Mesendoderm (in vitro differentiated cells): ENCODE measurements at regions not wholly inside any gene's neighbourhood (a gene's known extent, or its start where the extent isn't known, plus 50 kb on each side); places are given as distances from the start of the nearest gene placed in this dataset.

ENCODE experiments used
- DNase-seq: peaks from one replicate; pipeline ENCODE4 v3.0.0; 2013
- H2AK5ac ChIP-seq: 2 replicates; pipeline ENCODE4 v1.6.1; 2013; ENCODE audit warnings: low read length, inconsistent platforms
- H2BK120ac ChIP-seq: 2 replicates; pipeline ENCODE4 v1.6.1; 2013; ENCODE audit warnings: low read depth, mild to moderate bottlenecking, low read length, moderate library complexity, mixed read lengths
- H2BK15ac ChIP-seq: replicated peaks from 2 replicates; pipeline ENCODE4 v1.6.1; 2013; ENCODE audit warnings: low read depth, mild to moderate bottlenecking, moderate library complexity
- H2BK5ac ChIP-seq: 2 replicates; pipeline ENCODE4 v1.6.1; 2013; ENCODE audit warnings: low read length, inconsistent platforms
- H3K18ac ChIP-seq: 2 replicates; pipeline ENCODE4 v1.6.1; 2013; ENCODE audit warnings: mild to moderate bottlenecking, low read length, mixed read lengths
- H3K23ac ChIP-seq: one replicate; pipeline ENCODE4 v1.6.1; 2013; ENCODE audit warnings: low read length
- H3K27ac ChIP-seq: 2 replicates; pipeline ENCODE4 v1.5.1; 2013; ENCODE audit warnings: low read depth, mild to moderate bottlenecking, inconsistent platforms, low read length, moderate library complexity
- H3K27me3 ChIP-seq: 2 replicates; pipeline ENCODE4 v1.6.1; 2013; ENCODE audit warnings: low read length, control low read depth, mild to moderate bottlenecking, inconsistent platforms; ENCODE audit not compliant: insufficient read depth, poor library complexity
- H3K36me3 ChIP-seq: 2 replicates; pipeline ENCODE4 v1.6.1; 2013; ENCODE audit warnings: low read length, inconsistent platforms; ENCODE audit not compliant: control insufficient read depth, insufficient read depth
- H3K4ac ChIP-seq: one replicate; pipeline ENCODE4 v1.6.1; 2013; ENCODE audit warnings: low read depth, mild to moderate bottlenecking, low read length, moderate library complexity
- H3K4me1 ChIP-seq: 2 replicates; pipeline ENCODE4 v1.6.1; 2013; ENCODE audit warnings: low read depth, low read length, inconsistent platforms; ENCODE audit not compliant: control insufficient read depth
- H3K4me2 ChIP-seq: 2 replicates; pipeline ENCODE4 v1.6.1; 2013; ENCODE audit warnings: low read length
- H3K4me3 ChIP-seq: 2 replicates; pipeline ENCODE4 v1.5.1; 2013; ENCODE audit warnings: mild to moderate bottlenecking, low read length
- H3K56ac ChIP-seq: one replicate; pipeline ENCODE4 v1.6.1; 2013; ENCODE audit warnings: low read length
- H3K79me1 ChIP-seq: 2 replicates; pipeline ENCODE4 v1.6.1; 2013; ENCODE audit warnings: low read length, inconsistent platforms
- H3K79me2 ChIP-seq: 2 replicates; pipeline ENCODE4 v1.6.1; 2013; ENCODE audit warnings: mild to moderate bottlenecking, low read length; ENCODE audit not compliant: control insufficient read depth, insufficient read depth
- H3K9ac ChIP-seq: 2 replicates; pipeline ENCODE4 v1.6.1; 2013; ENCODE audit warnings: low read length, inconsistent platforms
- H4K5ac ChIP-seq: one replicate; pipeline ENCODE4 v1.6.1; 2013; ENCODE audit warnings: low read length
- H4K8ac ChIP-seq: one replicate; pipeline ENCODE4 v1.6.1; 2013; ENCODE audit warnings: low read depth, mild to moderate bottlenecking, control low read depth, low read length, moderate library complexity
- WGBS: extraction: QIAGEN DNeasy Blood & Tissue Kit; methylation state at CpG from one replicate; pipeline ENCODE4 v1.1.7; 2013; ENCODE audit warnings: low lambda C conversion rate, missing lambda C conversion rate; ENCODE audit not compliant: insufficient coverage; ENCODE audit errors: extremely low coverage; 5-methylcytosine and 5-hydroxymethylcytosine counted together

DNA sequence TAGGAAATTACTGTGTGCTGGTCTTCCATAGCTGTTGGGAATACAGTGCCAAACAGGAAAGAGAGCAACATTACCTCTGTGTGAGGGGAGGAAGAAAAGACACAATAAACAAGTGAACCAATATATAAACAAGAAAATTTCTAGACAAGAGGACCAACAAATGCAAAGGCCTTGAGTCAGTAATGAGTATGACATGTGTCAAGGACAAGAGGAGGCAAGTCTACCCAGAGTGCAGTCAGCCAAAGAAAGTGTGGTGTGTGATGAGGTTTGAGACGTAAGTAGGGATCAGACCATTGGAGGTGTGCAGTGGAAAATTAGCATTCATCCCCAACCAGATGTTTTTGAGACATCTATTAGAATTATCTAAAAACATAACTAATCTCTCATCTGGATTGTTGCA is 69.5 kb upstream of the CDH6 start:
- no peak overlapping the region for H2AK5ac ChIP-seq
- H3K36me3 ChIP-seq = no peaks in the 10 kb centered on the region
- no peak overlapping the region for H3K23ac ChIP-seq

GRCh38 chr5:31122998-31123951 is 70.2 kb upstream of the CDH6 start:
- no peak overlapping the region for H2BK120ac ChIP-seq
- no peak overlapping the region for H3K4me2 ChIP-seq
- no peaks in the 10 kb centered on the region for H3K79me2 ChIP-seq
- no peak for DNase-seq
- no peak overlapping the region for H3K4me3 ChIP-seq
- no peak overlapping the region for H3K18ac ChIP-seq
- WGBS = no CpG with 5 or more reads among the region's 4 CpGs
- H2BK15ac ChIP-seq = no peak overlapping the region
- H4K5ac ChIP-seq = no peak overlapping the region
- H2AK5ac ChIP-seq = no peak overlapping the region
- H3K9ac ChIP-seq = no peak overlapping the region
- H3K79me1 ChIP-seq = no peaks in the 10 kb centered on the region
- H3K56ac ChIP-seq = no peak overlapping the region
- H3K27ac ChIP-seq = no peak overlapping the region
- H3K23ac ChIP-seq = no peak overlapping the region
- H2BK5ac ChIP-seq = no peak overlapping the region
- no peak overlapping the region for H4K8ac ChIP-seq
- no peak overlapping the region for H3K4ac ChIP-seq
- no peaks in the 10 kb centered on the region for H3K4me1 ChIP-seq
- H3K27me3 ChIP-seq = no peaks in the 10 kb centered on the region
- no peaks in the 10 kb centered on the region for H3K36me3 ChIP-seq

More for the DNA sequence above, 69.5 kb upstream of the CDH6 start:
- DNase-seq = no peak
- H2BK120ac ChIP-seq = no peak overlapping the region
- H3K79me2 ChIP-seq = no peaks in the 10 kb centered on the region
- H2BK15ac ChIP-seq = no peak overlapping the region
- no peak overlapping the region for H3K4me3 ChIP-seq
- H3K4me1 ChIP-seq = no peaks in the 10 kb centered on the region
- no peak overlapping the region for H4K8ac ChIP-seq
- H2BK5ac ChIP-seq = no peak overlapping the region
- no peak overlapping the region for H3K4ac ChIP-seq
- H4K5ac ChIP-seq = no peak overlapping the region
- H3K27me3 ChIP-seq = no peaks in the 10 kb centered on the region
- H3K79me1 ChIP-seq = no peaks in the 10 kb centered on the region
- H3K56ac ChIP-seq = no peak overlapping the region
- H3K27ac ChIP-seq = no peak overlapping the region
- WGBS = no CpG with 5 or more reads among the region's 1 CpG
- H3K9ac ChIP-seq = no peak overlapping the region
- H3K4me2 ChIP-seq = no peak overlapping the region
- H3K18ac ChIP-seq = no peak overlapping the region

DNA sequence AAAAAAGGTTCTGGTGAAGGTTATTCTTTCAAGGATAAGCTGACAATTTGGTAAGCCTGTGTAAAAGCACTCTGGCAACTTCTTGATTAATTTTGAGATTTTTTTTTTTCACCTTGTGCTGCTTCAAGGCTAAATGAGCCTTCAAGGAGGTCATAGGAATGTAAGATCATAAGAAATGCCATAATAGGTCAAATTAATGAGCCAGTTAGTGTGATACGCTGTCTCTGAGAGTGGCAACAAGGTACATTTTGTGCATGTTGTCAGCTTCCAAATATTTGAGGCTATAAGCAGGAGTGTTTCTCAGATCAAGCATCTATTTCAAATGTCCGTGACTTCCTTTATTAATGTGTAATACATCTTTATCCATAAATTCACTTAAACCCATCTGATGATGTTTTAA is 72.3 kb upstream of the CDH6 start:
- H3K4ac ChIP-seq = no peak overlapping the region
- no peak overlapping the region for H3K9ac ChIP-seq
- H3K79me1 ChIP-seq = no peaks in the 10 kb centered on the region
- no peak overlapping the region for H3K18ac ChIP-seq
- H3K4me3 ChIP-seq = no peak overlapping the region
- no CpG with 5 or more reads among the region's 2 CpGs for WGBS
- H2BK120ac ChIP-seq = no peak overlapping the region
- no peak overlapping the region for H3K4me2 ChIP-seq
- H4K8ac ChIP-seq = no peak overlapping the region
- no peaks in the 10 kb centered on the region for H3K79me2 ChIP-seq
- H3K4me1 ChIP-seq = no peaks in the 10 kb centered on the region
- H3K23ac ChIP-seq = no peak overlapping the region
- no peak for DNase-seq
- no peak overlapping the region for H2BK5ac ChIP-seq
- H3K27ac ChIP-seq = no peak overlapping the region
- no peak overlapping the region for H2BK15ac ChIP-seq
- H3K56ac ChIP-seq = no peak overlapping the region
- H3K36me3 ChIP-seq = no peaks in the 10 kb centered on the region
- no peak overlapping the region for H4K5ac ChIP-seq
- H2AK5ac ChIP-seq = no peak overlapping the region
- H3K27me3 ChIP-seq = no peaks in the 10 kb centered on the region

DNA sequence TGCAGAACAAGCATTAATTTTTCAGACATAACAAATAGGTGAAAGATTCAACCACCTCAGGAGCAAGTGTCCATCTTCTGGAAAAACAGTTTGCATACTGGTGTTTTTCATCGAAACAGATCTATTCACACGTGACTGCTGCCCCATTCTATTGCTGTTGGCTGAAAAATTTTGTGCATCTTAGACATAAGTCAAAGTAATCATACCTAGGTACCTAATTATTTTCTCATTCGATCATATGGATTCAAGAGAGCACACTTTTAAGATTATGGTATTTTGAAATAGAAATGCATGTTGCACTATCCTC is 72.9 kb upstream of the CDH6 start:
- H3K27me3 ChIP-seq = no peaks in the 10 kb centered on the region
- no peak overlapping the region for H3K23ac ChIP-seq
- no peak overlapping the region for H2BK5ac ChIP-seq
- no peaks in the 10 kb centered on the region for H3K4me1 ChIP-seq
- no peak overlapping the region for H3K9ac ChIP-seq
- H4K5ac ChIP-seq = no peak overlapping the region
- WGBS = no CpG with 5 or more reads among the region's 3 CpGs
- H2AK5ac ChIP-seq = no peak overlapping the region
- no peak overlapping the region for H3K56ac ChIP-seq
- no peaks in the 10 kb centered on the region for H3K79me2 ChIP-seq
- H3K4me2 ChIP-seq = no peak overlapping the region
- H2BK120ac ChIP-seq = no peak overlapping the region
- H3K79me1 ChIP-seq = no peaks in the 10 kb centered on the region
- H3K36me3 ChIP-seq = no peaks in the 10 kb centered on the region
- no peak overlapping the region for H3K27ac ChIP-seq
- no peak overlapping the region for H3K4ac ChIP-seq
- DNase-seq = no peak
- no peak overlapping the region for H3K18ac ChIP-seq
- no peak overlapping the region for H2BK15ac ChIP-seq
- H3K4me3 ChIP-seq = no peak overlapping the region
- H4K8ac ChIP-seq = no peak overlapping the region

- Histone ChIP-seq H3K18ac (no peak overlapping the region), H2AK5ac (no peak overlapping the region), H3K4me2 (no peak overlapping the region), H2BK5ac (no peak overlapping the region), H3K9ac (no peak overlapping the region), H4K8ac (no peak overlapping the region), H3K23ac (no peak overlapping the region), H3K4me3 (no peak overlapping the region), H2BK15ac (no peak overlapping the region), H3K79me2 (no peaks in the 10 kb centered on the region), H3K4me1 (no peaks in the 10 kb centered on the region), H3K56ac (no peak overlapping the region), H4K5ac (no peak overlapping the region), H3K27ac (no peak overlapping the region), H3K27me3 (no peaks in the 10 kb centered on the region), H2BK120ac (no peak overlapping the region), H3K79me1 (no peaks in the 10 kb centered on the region), H3K36me3 (no peaks in the 10 kb centered on the region), H3K4ac (no peak overlapping the region)
- WGBS = no CpG with 5 or more reads among the region's 7 CpGs
- no peak for DNase-seq
Measured at GRCh38 chr5:31119938-31120641, 73.4 kb upstream of the CDH6 start.
